Aorta (tissue), 5 donors: ENCODE measurements at regions not wholly inside any gene's neighbourhood (a gene's known extent, or its start where the extent isn't known, plus 50 kb on each side); places are given as distances from the start of the nearest gene placed in this dataset.
"Not testable (repeated sequence)": the region's sequence is repeated elsewhere in the genome, so short reads cannot be mapped to it uniquely, and the experiment has no call there.

Experiments used
- ATAC-seq: fragments of 200-7000 bp; cut with Tn5 transposase; one replicate; pipeline ENCODE4 v1.9.1; 2022; ENCODE audit warnings: moderate library complexity; ENCODE audit not compliant: low FRiP score
- DNase-seq, 2 donors: peaks; one replicate each; pipeline ENCODE4 v3.0.0-alpha.2; 2020
- H3K27ac ChIP-seq, 2 donors: one replicate each; pipeline ENCODE4 v1.5.1; 2013; ENCODE audit warnings: low read length in 2 of 2, mild to moderate bottlenecking in 2 of 2, moderate library complexity in 2 of 2, control low read depth in 1 of 2, inconsistent platforms in 1 of 2, low read depth in 1 of 2
- H3K27me3 ChIP-seq, 2 donors: one replicate each; pipeline ENCODE4 v1.6.1; 2013; ENCODE audit warnings: control low read depth in 1 of 2, low read length in 1 of 2, mild to moderate bottlenecking in 1 of 2, moderate library complexity in 1 of 2; ENCODE audit not compliant: insufficient read depth in 2 of 2, control insufficient read depth in 1 of 2
- H3K36me3 ChIP-seq, 2 donors: one replicate each; pipeline ENCODE4 v1.6.1; 2013; ENCODE audit warnings: control low read depth in 1 of 2, low read length in 1 of 2, mild to moderate bottlenecking in 1 of 2; ENCODE audit not compliant: insufficient read depth in 2 of 2, control insufficient read depth in 1 of 2
- H3K4me1 ChIP-seq, 2 donors: one replicate each; pipeline ENCODE4 v1.6.1; 2013; ENCODE audit warnings: low read length in 2 of 2, control low read depth in 1 of 2, mild to moderate bottlenecking in 1 of 2, moderate library complexity in 1 of 2; ENCODE audit not compliant: insufficient read depth in 2 of 2, control insufficient read depth in 1 of 2
- H3K4me3 ChIP-seq, 2 donors: one replicate each; pipeline ENCODE4 v1.5.1; 2013; ENCODE audit warnings: low read length in 2 of 2, control low read depth in 1 of 2, mild to moderate bottlenecking in 1 of 2
- H3K9me3 ChIP-seq: one replicate; pipeline ENCODE4 v1.6.1; 2013; ENCODE audit warnings: mild to moderate bottlenecking, low read length; ENCODE audit not compliant: control insufficient read depth
- WGBS, 2 donors: extraction: QIAGEN DNeasy Blood & Tissue Kit; methylation state at CpG; one replicate each; pipeline ENCODE4 v1.1.7; 2013; 5-methylcytosine and 5-hydroxymethylcytosine counted together
- intact Hi-C, 2 donors: fragments of 100-400 bp; cut with DNase I; formaldehyde crosslinking; loops; one replicate each; pipeline versions ENCODE4 v1.14.2 to v1.15.0; 2022
- donor health status: healthy with polysubstance abuse.
- donor health status: Bipolar disorder and iron deficiency.
- donor health status: DM: no; HTN: no; CAD: no.
- donor health status: DM: no; HTN: no; CAD: no.
- donor health status: DM: yes; HTN: yes; CAD: no.

- Histone ChIP-seq H3K4me1 (no peaks in the 10 kb centered on the region), H3K27me3 (no peaks in the 10 kb centered on the region), H3K9me3 (peaks cover 13% of the 10 kb centered on the region), H3K27ac (no peak overlapping the region), H3K4me3 (no peak overlapping the region), H3K36me3 (no peaks in the 10 kb centered on the region)
- DNase-seq (no peak), ATAC-seq (no peak)
- 65% methylated on average over 7 of the region's 7 CpGs for WGBS, 2 donors
- intact Hi-C loops, result no loop called here
Measured at GRCh38 chr2:89834306-89834705, 1142.8 kb downstream of the RPIA start.

GRCh38 chr2:89836326-89836725 lies 1144.9 kb downstream of the RPIA start:
- H3K27ac ChIP-seq, DNase-seq, H3K36me3 ChIP-seq, H3K27me3 ChIP-seq, intact Hi-C loops, H3K4me1 ChIP-seq, H3K4me3 ChIP-seq: not testable (repeated sequence)
- H3K9me3 ChIP-seq, result peaks cover 11% of the 10 kb centered on the region
- 66 to 68% methylated on average over 6 of the region's 6 CpGs for WGBS, 2 donors
- ATAC-seq, result peak; percentile 94

- no peak for DNase-seq
- Histone ChIP-seq H3K27ac (no peak overlapping the region), H3K4me3 (no peak overlapping the region), H3K27me3 (no peaks in the 10 kb centered on the region), H3K36me3 (no peaks in the 10 kb centered on the region), H3K9me3 (peaks cover 11% of the 10 kb centered on the region), H3K4me1 (no peaks in the 10 kb centered on the region)
- 59 to 68% methylated on average over 11 of the region's 11 CpGs for WGBS, 2 donors
- intact Hi-C loops, result no loop called here
- ATAC-seq, result peak; percentile 75
Measured at GRCh38 chr2:89837962-89838625, 1146.6 kb downstream of the RPIA start.

GRCh38 chr2:89840175-89840574 lies 1148.7 kb downstream of the RPIA start:
- intact Hi-C loops, DNase-seq: not testable (repeated sequence)
- 67 to 72% methylated on average over 9 of the region's 9 CpGs for WGBS, 2 donors

GRCh38 chr2:89840781-89841475 lies 1149.5 kb downstream of the RPIA start:
- peak; percentile 85 for ATAC-seq
- WGBS, 2 donors, result 52 to 60% methylated on average over 10 of the region's 10 CpGs
- H3K27me3 ChIP-seq, result not testable (repeated sequence)

More at GRCh38 chr2:89840175-89840574, 1148.7 kb downstream of the RPIA start:
- H3K4me1 ChIP-seq, H3K9me3 ChIP-seq, H3K27me3 ChIP-seq, H3K27ac ChIP-seq, H3K4me3 ChIP-seq, H3K36me3 ChIP-seq: not testable (repeated sequence)
- peak; percentile 82 for ATAC-seq

GRCh38 chr2:89841476-89841840 lies 1150.0 kb downstream of the RPIA start:
- peaks cover 7% of the 10 kb centered on the region for H3K9me3 ChIP-seq
- no peak overlapping the region for H3K27ac ChIP-seq
- H3K4me1 ChIP-seq, result no peaks in the 10 kb centered on the region
- ATAC-seq (no peak), DNase-seq (no peak)
- H3K36me3 ChIP-seq, result no peaks in the 10 kb centered on the region
- intact Hi-C loops, result no loop called here
- WGBS, 2 donors, result 50 to 58% methylated on average over 3 of the region's 3 CpGs
- H3K4me3 ChIP-seq, result no peak overlapping the region
- no peaks in the 10 kb centered on the region for H3K27me3 ChIP-seq

More at GRCh38 chr2:89840781-89841475, 1149.5 kb downstream of the RPIA start:
- H3K27ac ChIP-seq, H3K4me1 ChIP-seq, intact Hi-C loops, H3K9me3 ChIP-seq, H3K36me3 ChIP-seq, H3K4me3 ChIP-seq, DNase-seq: not testable (repeated sequence)

GRCh38 chr2:89842180-89842908 lies 1150.9 kb downstream of the RPIA start:
- intact Hi-C loops, result no loop called here
- Histone ChIP-seq H3K27me3 (no peaks in the 10 kb centered on the region), H3K9me3 (peaks cover 7% of the 10 kb centered on the region), H3K4me3 (no peak overlapping the region), H3K36me3 (no peaks in the 10 kb centered on the region), H3K4me1 (no peaks in the 10 kb centered on the region), H3K27ac (no peak overlapping the region)
- DNase-seq, result peak in 1 of 2 donors; percentile 50
- no peak for ATAC-seq
- WGBS, 2 donors, result 49 to 53% methylated on average over 9 of the region's 9 CpGs

- Histone ChIP-seq H3K27ac (no peak overlapping the region), H3K4me1 (no peaks in the 10 kb centered on the region), H3K9me3 (peaks cover 3% of the 10 kb centered on the region), H3K27me3 (no peaks in the 10 kb centered on the region), H3K4me3 (no peak overlapping the region), H3K36me3 (no peaks in the 10 kb centered on the region)
- intact Hi-C loops, result no loop called here
- 41 to 44% methylated on average over 6 of the region's 6 CpGs for WGBS, 2 donors
- DNase-seq, result peak in 1 of 2 donors; percentile 68
- no peak for ATAC-seq
Measured at GRCh38 chr2:89844221-89844943, 1152.9 kb downstream of the RPIA start.
